ENCODE measurements at regions not wholly inside any gene's neighbourhood (a gene's known extent, or its start where the extent isn't known, plus 50 kb on each side); places are given as distances from the start of the nearest gene placed in this dataset.

DNA sequence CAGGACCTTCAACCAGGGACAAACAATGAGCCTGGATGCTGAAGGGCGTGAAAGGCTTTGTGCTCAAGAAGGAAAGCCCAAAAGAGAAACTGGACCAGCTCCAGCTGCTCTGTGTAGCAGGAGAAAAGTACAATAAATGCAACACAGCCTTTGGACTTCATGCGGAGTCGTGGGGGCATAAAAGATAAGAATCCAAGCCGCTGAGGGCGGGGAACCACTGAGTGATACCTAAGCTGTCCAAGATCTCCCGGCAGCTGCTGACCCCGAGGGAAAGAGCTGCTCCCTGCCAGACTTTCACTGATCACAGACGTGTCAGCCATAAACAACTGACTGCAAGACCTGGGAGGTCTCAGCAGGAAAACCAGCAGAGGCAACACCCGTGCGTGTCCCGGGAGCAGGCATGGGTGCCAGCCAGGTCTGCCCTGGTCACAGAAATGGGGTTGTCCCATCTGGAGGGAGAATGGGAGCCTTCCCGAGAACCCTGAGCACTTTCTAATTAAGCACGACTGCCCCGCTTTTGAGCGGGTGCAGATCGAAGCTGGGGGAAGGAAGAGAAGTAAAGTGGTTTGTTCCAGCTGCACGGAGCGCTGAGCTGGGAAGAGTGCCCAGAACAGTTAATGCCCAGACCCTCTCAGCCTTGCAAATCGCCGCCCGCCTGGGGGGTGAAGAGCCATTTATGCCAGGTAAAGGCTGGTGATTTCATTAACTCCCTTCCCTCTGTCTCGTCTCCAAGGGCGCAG, 68.3 kb upstream of the TARDBP start (continued):
- TF ChIP-seq, protein P1, sequence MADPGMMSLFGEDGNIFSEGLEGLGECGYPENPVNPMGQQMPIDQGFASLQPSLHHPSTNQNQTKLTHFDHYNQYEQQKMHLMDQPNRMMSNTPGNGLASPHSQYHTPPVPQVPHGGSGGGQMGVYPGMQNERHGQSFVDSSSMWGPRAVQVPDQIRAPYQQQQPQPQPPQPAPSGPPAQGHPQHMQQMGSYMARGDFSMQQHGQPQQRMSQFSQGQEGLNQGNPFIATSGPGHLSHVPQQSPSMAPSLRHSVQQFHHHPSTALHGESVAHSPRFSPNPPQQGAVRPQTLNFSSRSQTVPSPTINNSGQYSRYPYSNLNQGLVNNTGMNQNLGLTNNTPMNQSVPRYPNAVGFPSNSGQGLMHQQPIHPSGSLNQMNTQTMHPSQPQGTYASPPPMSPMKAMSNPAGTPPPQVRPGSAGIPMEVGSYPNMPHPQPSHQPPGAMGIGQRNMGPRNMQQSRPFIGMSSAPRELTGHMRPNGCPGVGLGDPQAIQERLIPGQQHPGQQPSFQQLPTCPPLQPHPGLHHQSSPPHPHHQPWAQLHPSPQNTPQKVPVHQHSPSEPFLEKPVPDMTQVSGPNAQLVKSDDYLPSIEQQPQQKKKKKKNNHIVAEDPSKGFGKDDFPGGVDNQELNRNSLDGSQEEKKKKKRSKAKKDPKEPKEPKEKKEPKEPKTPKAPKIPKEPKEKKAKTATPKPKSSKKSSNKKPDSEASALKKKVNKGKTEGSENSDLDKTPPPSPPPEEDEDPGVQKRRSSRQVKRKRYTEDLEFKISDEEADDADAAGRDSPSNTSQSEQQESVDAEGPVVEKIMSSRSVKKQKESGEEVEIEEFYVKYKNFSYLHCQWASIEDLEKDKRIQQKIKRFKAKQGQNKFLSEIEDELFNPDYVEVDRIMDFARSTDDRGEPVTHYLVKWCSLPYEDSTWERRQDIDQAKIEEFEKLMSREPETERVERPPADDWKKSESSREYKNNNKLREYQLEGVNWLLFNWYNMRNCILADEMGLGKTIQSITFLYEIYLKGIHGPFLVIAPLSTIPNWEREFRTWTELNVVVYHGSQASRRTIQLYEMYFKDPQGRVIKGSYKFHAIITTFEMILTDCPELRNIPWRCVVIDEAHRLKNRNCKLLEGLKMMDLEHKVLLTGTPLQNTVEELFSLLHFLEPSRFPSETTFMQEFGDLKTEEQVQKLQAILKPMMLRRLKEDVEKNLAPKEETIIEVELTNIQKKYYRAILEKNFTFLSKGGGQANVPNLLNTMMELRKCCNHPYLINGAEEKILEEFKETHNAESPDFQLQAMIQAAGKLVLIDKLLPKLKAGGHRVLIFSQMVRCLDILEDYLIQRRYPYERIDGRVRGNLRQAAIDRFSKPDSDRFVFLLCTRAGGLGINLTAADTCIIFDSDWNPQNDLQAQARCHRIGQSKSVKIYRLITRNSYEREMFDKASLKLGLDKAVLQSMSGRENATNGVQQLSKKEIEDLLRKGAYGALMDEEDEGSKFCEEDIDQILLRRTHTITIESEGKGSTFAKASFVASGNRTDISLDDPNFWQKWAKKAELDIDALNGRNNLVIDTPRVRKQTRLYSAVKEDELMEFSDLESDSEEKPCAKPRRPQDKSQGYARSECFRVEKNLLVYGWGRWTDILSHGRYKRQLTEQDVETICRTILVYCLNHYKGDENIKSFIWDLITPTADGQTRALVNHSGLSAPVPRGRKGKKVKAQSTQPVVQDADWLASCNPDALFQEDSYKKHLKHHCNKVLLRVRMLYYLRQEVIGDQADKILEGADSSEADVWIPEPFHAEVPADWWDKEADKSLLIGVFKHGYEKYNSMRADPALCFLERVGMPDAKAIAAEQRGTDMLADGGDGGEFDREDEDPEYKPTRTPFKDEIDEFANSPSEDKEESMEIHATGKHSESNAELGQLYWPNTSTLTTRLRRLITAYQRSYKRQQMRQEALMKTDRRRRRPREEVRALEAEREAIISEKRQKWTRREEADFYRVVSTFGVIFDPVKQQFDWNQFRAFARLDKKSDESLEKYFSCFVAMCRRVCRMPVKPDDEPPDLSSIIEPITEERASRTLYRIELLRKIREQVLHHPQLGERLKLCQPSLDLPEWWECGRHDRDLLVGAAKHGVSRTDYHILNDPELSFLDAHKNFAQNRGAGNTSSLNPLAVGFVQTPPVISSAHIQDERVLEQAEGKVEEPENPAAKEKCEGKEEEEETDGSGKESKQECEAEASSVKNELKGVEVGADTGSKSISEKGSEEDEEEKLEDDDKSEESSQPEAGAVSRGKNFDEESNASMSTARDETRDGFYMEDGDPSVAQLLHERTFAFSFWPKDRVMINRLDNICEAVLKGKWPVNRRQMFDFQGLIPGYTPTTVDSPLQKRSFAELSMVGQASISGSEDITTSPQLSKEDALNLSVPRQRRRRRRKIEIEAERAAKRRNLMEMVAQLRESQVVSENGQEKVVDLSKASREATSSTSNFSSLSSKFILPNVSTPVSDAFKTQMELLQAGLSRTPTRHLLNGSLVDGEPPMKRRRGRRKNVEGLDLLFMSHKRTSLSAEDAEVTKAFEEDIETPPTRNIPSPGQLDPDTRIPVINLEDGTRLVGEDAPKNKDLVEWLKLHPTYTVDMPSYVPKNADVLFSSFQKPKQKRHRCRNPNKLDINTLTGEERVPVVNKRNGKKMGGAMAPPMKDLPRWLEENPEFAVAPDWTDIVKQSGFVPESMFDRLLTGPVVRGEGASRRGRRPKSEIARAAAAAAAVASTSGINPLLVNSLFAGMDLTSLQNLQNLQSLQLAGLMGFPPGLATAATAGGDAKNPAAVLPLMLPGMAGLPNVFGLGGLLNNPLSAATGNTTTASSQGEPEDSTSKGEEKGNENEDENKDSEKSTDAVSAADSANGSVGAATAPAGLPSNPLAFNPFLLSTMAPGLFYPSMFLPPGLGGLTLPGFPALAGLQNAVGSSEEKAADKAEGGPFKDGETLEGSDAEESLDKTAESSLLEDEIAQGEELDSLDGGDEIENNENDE (IDR thresholded peaks at IDR 0.05; ENCODE audit: insufficient replicate concordance, low read length): no peak
- TF ChIP-seq NRF1 (IDR thresholded peaks at IDR 0.05; ENCODE audit: low read depth, low read length) (no peak), SP1 (IDR thresholded peaks at IDR 0.05; ENCODE audit: low read depth, low read length) (no peak), RAD21 (IDR thresholded peaks at IDR 0.05 in 1 of 2, conservative IDR thresholded peaks at IDR 0.05 in 1 of 2; ENCODE audit: low read depth in 2 of 2, low read length in 2 of 2) (no peak)

Data from H1 (cell line).